GM13976 (cell line): ENCODE measurements at regions not wholly inside any gene's neighbourhood (a gene's known extent, or its start where the extent isn't known, plus 50 kb on each side); places are given as distances from the start of the nearest gene placed in this dataset.

Experiments used
- DNase-seq: peaks from one replicate; pipeline ENCODE4 v3.0.0; 2012; ENCODE audit warnings: low spot score
- in situ Hi-C: fragments of 300-500 bp; cut with MboI; formaldehyde crosslinking; loops from one replicate; pipeline ENCODE4 v1.12.0; 2022; ENCODE audit warnings: low sequenced_read_pairs, mixed read lengths, inconsistent platforms; ENCODE audit not compliant: unreplicated experiment
- TF ChIP-seq, protein P1 (sequence below): IDR thresholded peaks from 2 replicates; pipeline ENCODE4 v1.5.1; 2012; ENCODE audit warnings: borderline replicate concordance, mild to moderate bottlenecking; ENCODE audit not compliant: insufficient read depth; ENCODE audit errors: extremely low read depth, missing control alignments, control extremely low read depth

DNA sequence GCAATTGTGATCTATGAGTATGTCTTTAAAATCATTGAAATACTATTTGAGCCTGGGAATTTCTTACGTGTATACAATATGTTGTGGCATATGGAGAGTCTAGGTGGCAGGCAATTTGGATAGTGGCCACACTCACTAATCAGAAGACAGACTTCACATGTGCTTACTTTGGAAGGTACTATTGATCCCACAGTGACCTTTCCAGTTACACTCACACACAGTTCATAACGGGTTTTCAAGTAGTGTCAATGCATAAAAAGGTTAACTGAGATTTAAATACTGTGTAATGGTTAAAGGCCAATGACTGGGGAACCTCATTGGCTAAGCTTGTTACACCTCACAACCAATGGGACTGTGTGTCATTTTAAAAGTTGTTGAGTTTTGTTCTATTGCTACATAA lies 783.2 kb downstream of the RPA4 start:
- in situ Hi-C loops: no loop called here
- TF ChIP-seq, protein P1, sequence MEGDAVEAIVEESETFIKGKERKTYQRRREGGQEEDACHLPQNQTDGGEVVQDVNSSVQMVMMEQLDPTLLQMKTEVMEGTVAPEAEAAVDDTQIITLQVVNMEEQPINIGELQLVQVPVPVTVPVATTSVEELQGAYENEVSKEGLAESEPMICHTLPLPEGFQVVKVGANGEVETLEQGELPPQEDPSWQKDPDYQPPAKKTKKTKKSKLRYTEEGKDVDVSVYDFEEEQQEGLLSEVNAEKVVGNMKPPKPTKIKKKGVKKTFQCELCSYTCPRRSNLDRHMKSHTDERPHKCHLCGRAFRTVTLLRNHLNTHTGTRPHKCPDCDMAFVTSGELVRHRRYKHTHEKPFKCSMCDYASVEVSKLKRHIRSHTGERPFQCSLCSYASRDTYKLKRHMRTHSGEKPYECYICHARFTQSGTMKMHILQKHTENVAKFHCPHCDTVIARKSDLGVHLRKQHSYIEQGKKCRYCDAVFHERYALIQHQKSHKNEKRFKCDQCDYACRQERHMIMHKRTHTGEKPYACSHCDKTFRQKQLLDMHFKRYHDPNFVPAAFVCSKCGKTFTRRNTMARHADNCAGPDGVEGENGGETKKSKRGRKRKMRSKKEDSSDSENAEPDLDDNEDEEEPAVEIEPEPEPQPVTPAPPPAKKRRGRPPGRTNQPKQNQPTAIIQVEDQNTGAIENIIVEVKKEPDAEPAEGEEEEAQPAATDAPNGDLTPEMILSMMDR: no peak
- no peak for DNase-seq

DNA sequence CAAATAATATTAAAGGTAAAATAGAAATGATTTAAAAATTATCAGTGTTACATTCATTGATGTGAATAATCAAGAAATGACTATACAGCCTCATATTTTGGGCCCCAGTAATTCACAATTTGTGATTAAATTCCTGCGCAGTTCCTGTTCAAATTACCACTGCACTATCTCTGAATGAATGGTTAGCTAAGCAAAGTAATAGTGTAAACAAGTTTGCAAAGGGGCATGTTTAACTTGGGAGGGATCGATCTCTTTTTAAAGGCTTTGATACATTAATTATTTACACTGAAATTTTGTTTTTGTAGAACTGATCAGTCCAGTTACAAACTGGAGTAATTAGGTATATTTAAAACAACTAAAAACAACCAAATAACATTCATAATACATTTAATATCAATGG lies 784.4 kb downstream of the RPA4 start:
- TF ChIP-seq, protein P1: no peak
- in situ Hi-C loops: no loop called here
- DNase-seq: no peak

DNA sequence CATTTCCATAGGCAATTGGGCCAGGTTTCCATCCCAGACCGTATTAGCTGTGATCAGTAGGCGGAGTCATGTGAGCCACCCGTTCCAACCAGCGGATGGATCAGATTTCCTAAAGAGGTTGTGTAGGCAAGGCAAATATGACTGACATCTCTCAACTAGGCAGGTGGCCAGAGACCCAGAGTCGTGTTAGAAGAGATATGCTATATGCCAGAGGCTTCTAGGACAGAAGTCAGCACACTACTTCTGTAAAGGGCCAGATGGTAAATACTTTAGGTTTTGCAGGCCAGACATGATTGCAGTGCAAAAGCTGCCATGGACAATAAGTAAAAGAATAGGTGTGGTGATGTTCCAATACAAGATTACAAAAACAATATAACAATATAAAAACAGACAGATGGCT lies 788.4 kb downstream of the RPA4 start:
- TF ChIP-seq, protein P1: no peak
- no peak for DNase-seq
- in situ Hi-C loops: no loop called here

DNA sequence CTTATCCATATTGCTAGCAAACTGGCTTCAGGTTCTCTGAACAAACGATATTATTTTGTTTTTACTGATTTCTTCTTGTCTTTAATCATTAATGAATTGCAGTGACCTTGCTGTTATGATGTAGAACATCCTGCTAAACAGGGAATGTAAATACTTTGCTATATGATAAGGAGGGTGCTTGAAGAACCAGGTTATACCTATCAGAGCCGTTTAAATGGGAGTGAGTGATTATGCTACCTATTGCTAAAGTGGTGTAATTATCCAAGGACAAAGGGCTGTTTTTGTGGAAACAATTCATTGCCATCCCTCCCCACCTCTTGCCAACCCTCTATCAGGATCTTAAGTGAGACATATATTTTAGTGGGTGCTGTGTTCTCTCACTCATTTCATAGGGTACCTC lies 788.9 kb downstream of the RPA4 start:
- TF ChIP-seq, protein P1: no peak
- DNase-seq: no peak
- in situ Hi-C loops: no loop called here

DNA sequence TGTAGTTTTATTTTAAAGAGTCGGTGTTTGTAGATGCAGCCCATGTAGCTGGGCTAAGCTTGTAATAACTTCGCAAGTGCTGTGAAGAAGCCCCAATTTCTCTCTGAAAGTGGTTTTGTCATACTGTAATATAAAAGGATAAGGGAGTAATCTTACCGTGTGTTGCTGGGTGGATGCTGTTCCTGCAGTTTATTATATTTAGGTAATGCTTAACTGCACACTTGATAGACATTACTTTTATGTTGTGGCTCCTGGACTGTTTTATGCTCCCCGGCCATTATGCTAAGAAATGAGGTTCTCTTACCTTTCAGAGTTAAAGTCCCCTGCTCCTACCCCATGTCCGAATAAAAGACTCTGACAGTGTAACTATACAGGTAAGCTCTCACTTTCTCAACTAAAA lies 789.4 kb downstream of the RPA4 start:
- in situ Hi-C loops: no loop called here
- TF ChIP-seq, protein P1: no peak

DNA sequence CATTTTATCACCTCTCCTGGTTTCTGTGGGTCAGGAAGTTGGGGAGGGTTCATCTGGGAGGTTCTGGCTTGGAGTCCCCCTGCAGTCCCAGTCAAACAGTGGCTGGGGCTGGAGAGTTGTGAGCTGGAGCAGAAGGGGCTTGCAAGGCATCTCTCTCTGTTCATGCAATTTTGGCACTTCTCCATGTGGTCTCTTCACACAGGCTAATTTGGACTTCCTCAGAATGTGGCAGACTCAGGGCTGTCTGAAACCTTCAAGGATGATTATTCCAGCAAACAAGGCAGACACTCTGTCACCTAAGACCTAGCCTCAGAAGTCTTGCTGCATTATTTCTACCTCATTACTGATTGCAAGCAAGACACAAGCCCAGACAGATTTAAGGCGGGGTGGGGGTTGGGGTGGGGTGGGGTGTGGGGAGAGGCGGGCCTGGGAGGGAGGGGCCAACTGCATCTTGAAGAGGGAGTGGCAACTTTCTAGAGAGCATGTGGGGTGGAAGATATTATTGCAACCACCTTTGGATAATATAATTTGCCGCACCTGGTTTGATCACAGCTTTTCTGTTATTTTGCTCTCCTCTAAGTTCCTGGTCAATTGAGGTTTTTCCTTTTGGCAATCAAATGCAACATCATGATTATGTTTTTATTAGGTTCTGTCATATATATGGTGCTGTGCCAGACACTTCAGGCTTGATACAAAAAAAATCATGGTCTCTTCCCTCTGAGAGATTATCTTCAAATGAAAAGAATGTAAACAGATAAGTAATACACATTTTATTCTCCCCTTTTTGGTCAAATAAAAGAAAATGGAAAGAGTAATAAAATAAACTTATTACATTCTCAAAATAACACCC lies 799.5 kb downstream of the RPA4 start:
- DNase-seq: no peak
- in situ Hi-C loops: loop anchor here (25.0 kb wide), 1 partner anchor 896 kb away; no protein-coding TSS in a partner anchor

More for the DNA sequence above, 789.4 kb downstream of the RPA4 start:
- DNase-seq: no peak

More for the DNA sequence above, 799.5 kb downstream of the RPA4 start:
- TF ChIP-seq, protein P1: no peak
